IPS-15b (cell line): ENCODE measurements at regions not wholly inside any gene's neighbourhood (a gene's known extent, or its start where the extent isn't known, plus 50 kb on each side); places are given as distances from the start of the nearest gene placed in this dataset.
"Not testable (repeated sequence)": the region's sequence is repeated elsewhere in the genome, so short reads cannot be mapped to it uniquely, and the experiment has no call there.

Experiments
- H3K27me3 ChIP-seq: one replicate; pipeline ENCODE4 v1.6.1; 2013; ENCODE audit warnings: low read length; ENCODE audit not compliant: control insufficient read depth, insufficient read depth
- H3K36me3 ChIP-seq: one replicate; pipeline ENCODE4 v1.6.1; 2013; ENCODE audit warnings: low read length; ENCODE audit not compliant: control insufficient read depth, insufficient read depth
- H3K4me1 ChIP-seq: one replicate; pipeline ENCODE4 v1.6.1; 2013; ENCODE audit warnings: mild to moderate bottlenecking, low read length; ENCODE audit not compliant: control insufficient read depth, insufficient read depth
- H3K4me3 ChIP-seq: one replicate; pipeline ENCODE4 v1.5.1; 2013; ENCODE audit warnings: low read depth, low read length
- H3K9ac ChIP-seq: one replicate; pipeline ENCODE4 v1.6.1; 2013; ENCODE audit warnings: low read depth, mild to moderate bottlenecking, low read length
- H3K9me3 ChIP-seq: one replicate; pipeline ENCODE4 v1.6.1; 2013; ENCODE audit warnings: mild to moderate bottlenecking, low read length; ENCODE audit not compliant: control insufficient read depth, insufficient read depth

- H3K9me3 ChIP-seq = peaks cover 8% of the 10 kb centered on the region
- no peak overlapping the region for H3K9ac ChIP-seq
- no peaks in the 10 kb centered on the region for H3K27me3 ChIP-seq
- no peak overlapping the region for H3K4me3 ChIP-seq
- H3K4me1 ChIP-seq = peaks cover 9% of the 10 kb centered on the region
- H3K36me3 ChIP-seq = no peaks in the 10 kb centered on the region
Observed at GRCh38 chr10:33478675-33479125, 144.2 kb upstream of the NRP1 start.

GRCh38 chr10:33478089-33478674 is 143.7 kb upstream of the NRP1 start:
- Histone ChIP-seq H3K9me3 (peaks cover 8% of the 10 kb centered on the region), H3K9ac (no peak overlapping the region), H3K4me1 (peaks cover 4% of the 10 kb centered on the region), H3K4me3 (no peak overlapping the region), H3K27me3 (no peaks in the 10 kb centered on the region), H3K36me3 (no peaks in the 10 kb centered on the region)

GRCh38 chr10:33477291-33478088 is 143.0 kb upstream of the NRP1 start:
- Histone ChIP-seq H3K9ac (no peak overlapping the region), H3K27me3 (no peaks in the 10 kb centered on the region), H3K9me3 (peaks cover 8% of the 10 kb centered on the region), H3K36me3 (no peaks in the 10 kb centered on the region), H3K4me3 (no peak overlapping the region), H3K4me1 (no peaks in the 10 kb centered on the region)

- no peak overlapping the region for H3K9ac ChIP-seq
- no peaks in the 10 kb centered on the region for H3K27me3 ChIP-seq
- no peaks in the 10 kb centered on the region for H3K36me3 ChIP-seq
- no peak overlapping the region for H3K4me3 ChIP-seq
- H3K9me3 ChIP-seq = peaks cover 8% of the 10 kb centered on the region
- H3K4me1 ChIP-seq = no peaks in the 10 kb centered on the region
Observed at GRCh38 chr10:33476757-33477273, 142.3 kb upstream of the NRP1 start.

- no peaks in the 10 kb centered on the region for H3K9me3 ChIP-seq
- H3K27me3 ChIP-seq = no peaks in the 10 kb centered on the region
- no peak overlapping the region for H3K9ac ChIP-seq
- H3K4me3 ChIP-seq = no peak overlapping the region
- no peaks in the 10 kb centered on the region for H3K36me3 ChIP-seq
- H3K4me1 ChIP-seq = no peaks in the 10 kb centered on the region
Observed at GRCh38 chr10:33473688-33474087, 139.2 kb upstream of the NRP1 start.

- H3K36me3 ChIP-seq, H3K4me1 ChIP-seq, H3K27me3 ChIP-seq, H3K4me3 ChIP-seq, H3K9me3 ChIP-seq, H3K9ac ChIP-seq: not testable (repeated sequence)
Observed at GRCh38 chr10:33468006-33468405, 133.5 kb upstream of the NRP1 start.

- H3K27me3 ChIP-seq = no peaks in the 10 kb centered on the region
- no peaks in the 10 kb centered on the region for H3K36me3 ChIP-seq
Observed at GRCh38 chr10:33465747-33466146, 131.3 kb upstream of the NRP1 start.

GRCh38 chr10:33463011-33463410 is 128.5 kb upstream of the NRP1 start:
- Histone ChIP-seq H3K9me3 (no peaks in the 10 kb centered on the region), H3K9ac (no peak overlapping the region), H3K36me3 (no peaks in the 10 kb centered on the region), H3K27me3 (no peaks in the 10 kb centered on the region), H3K4me3 (no peak overlapping the region), H3K4me1 (no peaks in the 10 kb centered on the region)

More at GRCh38 chr10:33465747-33466146, 131.3 kb upstream of the NRP1 start:
- Histone ChIP-seq H3K4me3 (no peak overlapping the region), H3K9ac (no peak overlapping the region), H3K4me1 (no peaks in the 10 kb centered on the region), H3K9me3 (no peaks in the 10 kb centered on the region)

- H3K4me1 ChIP-seq = no peaks in the 10 kb centered on the region
- H3K27me3 ChIP-seq = no peaks in the 10 kb centered on the region
- no peaks in the 10 kb centered on the region for H3K36me3 ChIP-seq
- H3K9ac ChIP-seq = no peak overlapping the region
- H3K9me3 ChIP-seq = no peaks in the 10 kb centered on the region
- no peak overlapping the region for H3K4me3 ChIP-seq
Observed at GRCh38 chr10:33461295-33461640, 126.8 kb upstream of the NRP1 start.

- H3K4me1 ChIP-seq = no peaks in the 10 kb centered on the region
- no peaks in the 10 kb centered on the region for H3K36me3 ChIP-seq
- no peak overlapping the region for H3K9ac ChIP-seq
- no peak overlapping the region for H3K4me3 ChIP-seq
- H3K27me3 ChIP-seq = no peaks in the 10 kb centered on the region
- H3K9me3 ChIP-seq = no peaks in the 10 kb centered on the region
Observed at GRCh38 chr10:33460505-33461294, 126.2 kb upstream of the NRP1 start.

- Histone ChIP-seq H3K4me1 (no peaks in the 10 kb centered on the region), H3K27me3 (no peaks in the 10 kb centered on the region), H3K36me3 (no peaks in the 10 kb centered on the region), H3K4me3 (no peak overlapping the region), H3K9ac (no peak overlapping the region), H3K9me3 (no peaks in the 10 kb centered on the region)
Observed at GRCh38 chr10:33459602-33460001, 125.1 kb upstream of the NRP1 start.
